ENCODE measurements at regions not wholly inside any gene's neighbourhood (a gene's known extent, or its start where the extent isn't known, plus 50 kb on each side); places are given as distances from the start of the nearest gene placed in this dataset.

DNA sequence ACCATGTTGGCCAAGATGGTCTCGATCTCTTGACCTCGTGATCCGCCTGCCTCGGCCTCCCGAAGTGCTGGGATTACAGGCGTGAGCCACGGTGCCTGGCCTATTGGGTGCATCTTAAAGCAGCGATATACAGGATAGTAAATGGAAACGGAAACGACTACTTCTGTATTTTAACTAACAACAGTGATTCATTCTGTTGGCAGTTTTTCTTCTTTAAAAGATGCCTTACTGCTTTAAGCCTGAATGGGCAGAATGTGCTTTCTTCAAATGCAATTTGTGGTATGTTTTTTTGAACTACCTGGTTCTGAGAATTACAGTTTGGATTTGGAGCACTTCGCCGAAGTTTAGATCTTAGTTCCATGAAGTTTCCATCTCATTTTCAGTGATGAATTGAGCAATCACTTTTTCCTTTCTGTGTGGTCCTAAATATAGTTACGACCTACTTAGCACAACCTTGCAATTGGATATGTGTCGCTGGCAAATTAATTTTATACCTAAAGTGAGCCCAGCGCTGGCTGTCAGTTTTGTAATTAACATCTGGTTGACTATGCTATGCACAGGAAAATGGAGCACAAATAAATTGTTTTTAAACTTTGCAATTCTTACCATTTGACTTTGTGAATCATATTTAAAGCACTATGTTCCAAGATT lies 53.6 kb upstream of the EIF5 start:
- Mint-ChIP-seq H3K4me3 (peak overlapping the region; percentile 64; the same call in 2 of the 3 replicates), H3K36me3 (ENCODE audit: low read depth) (peaks cover under 1% of the 10 kb centered on the region; the same call in 1 of the 3 replicates), H3K9me3 (peaks cover 10% of the 10 kb centered on the region), H3K27ac (no peak overlapping the region), H3K4me1 (peaks cover 32% of the 10 kb centered on the region), H3K27me3 (ENCODE audit: insufficient read depth, low read depth, poor library complexity) (peaks cover 42% of the 10 kb centered on the region)
- no peak overlapping the region for H3K27ac ChIP-seq (ENCODE audit: low read depth)
- H3K4me3 ChIP-seq, result 0 out of 2 replicates have a peak overlapping the region, but pooled peaks have one; percentile 52
- peak overlapping the region; percentile 76; the same call in 1 of the 2 replicates for H3K4me2 ChIP-seq
- no peaks in the 10 kb centered on the region for H3K9me2 ChIP-seq (ENCODE audit: insufficient read depth)
- H2AFZ ChIP-seq, result no peak overlapping the region
- no peaks in the 10 kb centered on the region for H4K20me1 ChIP-seq (replicated peaks; ENCODE audit: insufficient read depth)
- H3K4me1 ChIP-seq (ENCODE audit: insufficient read depth), result peaks cover 22% of the 10 kb centered on the region
- peaks cover 12% of the 10 kb centered on the region; the same call in 1 of the 2 replicates for H3F3A ChIP-seq (replicated peaks; ENCODE audit: low read depth)
- TF ChIP-seq, protein P1, sequence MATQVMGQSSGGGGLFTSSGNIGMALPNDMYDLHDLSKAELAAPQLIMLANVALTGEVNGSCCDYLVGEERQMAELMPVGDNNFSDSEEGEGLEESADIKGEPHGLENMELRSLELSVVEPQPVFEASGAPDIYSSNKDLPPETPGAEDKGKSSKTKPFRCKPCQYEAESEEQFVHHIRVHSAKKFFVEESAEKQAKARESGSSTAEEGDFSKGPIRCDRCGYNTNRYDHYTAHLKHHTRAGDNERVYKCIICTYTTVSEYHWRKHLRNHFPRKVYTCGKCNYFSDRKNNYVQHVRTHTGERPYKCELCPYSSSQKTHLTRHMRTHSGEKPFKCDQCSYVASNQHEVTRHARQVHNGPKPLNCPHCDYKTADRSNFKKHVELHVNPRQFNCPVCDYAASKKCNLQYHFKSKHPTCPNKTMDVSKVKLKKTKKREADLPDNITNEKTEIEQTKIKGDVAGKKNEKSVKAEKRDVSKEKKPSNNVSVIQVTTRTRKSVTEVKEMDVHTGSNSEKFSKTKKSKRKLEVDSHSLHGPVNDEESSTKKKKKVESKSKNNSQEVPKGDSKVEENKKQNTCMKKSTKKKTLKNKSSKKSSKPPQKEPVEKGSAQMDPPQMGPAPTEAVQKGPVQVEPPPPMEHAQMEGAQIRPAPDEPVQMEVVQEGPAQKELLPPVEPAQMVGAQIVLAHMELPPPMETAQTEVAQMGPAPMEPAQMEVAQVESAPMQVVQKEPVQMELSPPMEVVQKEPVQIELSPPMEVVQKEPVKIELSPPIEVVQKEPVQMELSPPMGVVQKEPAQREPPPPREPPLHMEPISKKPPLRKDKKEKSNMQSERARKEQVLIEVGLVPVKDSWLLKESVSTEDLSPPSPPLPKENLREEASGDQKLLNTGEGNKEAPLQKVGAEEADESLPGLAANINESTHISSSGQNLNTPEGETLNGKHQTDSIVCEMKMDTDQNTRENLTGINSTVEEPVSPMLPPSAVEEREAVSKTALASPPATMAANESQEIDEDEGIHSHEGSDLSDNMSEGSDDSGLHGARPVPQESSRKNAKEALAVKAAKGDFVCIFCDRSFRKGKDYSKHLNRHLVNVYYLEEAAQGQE (IDR thresholded peaks at IDR 0.05; ENCODE audit: unreplicated experiment), result no peak
- TF ChIP-seq ZNF331 (CRISPR knock-in tag; IDR thresholded peaks at IDR 0.05; ENCODE audit: low read depth) (no peak), CREB1 (CRISPR knock-in tag; IDR thresholded peaks at IDR 0.05; ENCODE audit: low read depth) (no peak), NANOG (IDR thresholded peaks at IDR 0.05; ENCODE audit: borderline replicate concordance) (no peak), STAT1 (IDR thresholded peaks at IDR 0.05; ENCODE audit: unreplicated experiment) (no peak), EZH2 (IDR thresholded peaks at IDR 0.05; ENCODE audit: low read depth, unreplicated experiment) (no peak), EZH2phosphoT487 (IDR thresholded peaks at IDR 0.05; ENCODE audit: unreplicated experiment) (no peak), ZNF114 (CRISPR knock-in tag; IDR thresholded peaks at IDR 0.05) (no peak), JUNB (IDR thresholded peaks at IDR 0.05; ENCODE audit: unreplicated experiment) (no peak), POLR2AphosphoS5 (IDR thresholded peaks at IDR 0.05; ENCODE audit: low read depth) (no peak)
- TF ChIP-seq, protein P2, sequence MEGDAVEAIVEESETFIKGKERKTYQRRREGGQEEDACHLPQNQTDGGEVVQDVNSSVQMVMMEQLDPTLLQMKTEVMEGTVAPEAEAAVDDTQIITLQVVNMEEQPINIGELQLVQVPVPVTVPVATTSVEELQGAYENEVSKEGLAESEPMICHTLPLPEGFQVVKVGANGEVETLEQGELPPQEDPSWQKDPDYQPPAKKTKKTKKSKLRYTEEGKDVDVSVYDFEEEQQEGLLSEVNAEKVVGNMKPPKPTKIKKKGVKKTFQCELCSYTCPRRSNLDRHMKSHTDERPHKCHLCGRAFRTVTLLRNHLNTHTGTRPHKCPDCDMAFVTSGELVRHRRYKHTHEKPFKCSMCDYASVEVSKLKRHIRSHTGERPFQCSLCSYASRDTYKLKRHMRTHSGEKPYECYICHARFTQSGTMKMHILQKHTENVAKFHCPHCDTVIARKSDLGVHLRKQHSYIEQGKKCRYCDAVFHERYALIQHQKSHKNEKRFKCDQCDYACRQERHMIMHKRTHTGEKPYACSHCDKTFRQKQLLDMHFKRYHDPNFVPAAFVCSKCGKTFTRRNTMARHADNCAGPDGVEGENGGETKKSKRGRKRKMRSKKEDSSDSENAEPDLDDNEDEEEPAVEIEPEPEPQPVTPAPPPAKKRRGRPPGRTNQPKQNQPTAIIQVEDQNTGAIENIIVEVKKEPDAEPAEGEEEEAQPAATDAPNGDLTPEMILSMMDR (conservative IDR thresholded peaks at IDR 0.05; ENCODE audit: low read depth in 2 of 2), result no peak
- TF ChIP-seq, protein P3, sequence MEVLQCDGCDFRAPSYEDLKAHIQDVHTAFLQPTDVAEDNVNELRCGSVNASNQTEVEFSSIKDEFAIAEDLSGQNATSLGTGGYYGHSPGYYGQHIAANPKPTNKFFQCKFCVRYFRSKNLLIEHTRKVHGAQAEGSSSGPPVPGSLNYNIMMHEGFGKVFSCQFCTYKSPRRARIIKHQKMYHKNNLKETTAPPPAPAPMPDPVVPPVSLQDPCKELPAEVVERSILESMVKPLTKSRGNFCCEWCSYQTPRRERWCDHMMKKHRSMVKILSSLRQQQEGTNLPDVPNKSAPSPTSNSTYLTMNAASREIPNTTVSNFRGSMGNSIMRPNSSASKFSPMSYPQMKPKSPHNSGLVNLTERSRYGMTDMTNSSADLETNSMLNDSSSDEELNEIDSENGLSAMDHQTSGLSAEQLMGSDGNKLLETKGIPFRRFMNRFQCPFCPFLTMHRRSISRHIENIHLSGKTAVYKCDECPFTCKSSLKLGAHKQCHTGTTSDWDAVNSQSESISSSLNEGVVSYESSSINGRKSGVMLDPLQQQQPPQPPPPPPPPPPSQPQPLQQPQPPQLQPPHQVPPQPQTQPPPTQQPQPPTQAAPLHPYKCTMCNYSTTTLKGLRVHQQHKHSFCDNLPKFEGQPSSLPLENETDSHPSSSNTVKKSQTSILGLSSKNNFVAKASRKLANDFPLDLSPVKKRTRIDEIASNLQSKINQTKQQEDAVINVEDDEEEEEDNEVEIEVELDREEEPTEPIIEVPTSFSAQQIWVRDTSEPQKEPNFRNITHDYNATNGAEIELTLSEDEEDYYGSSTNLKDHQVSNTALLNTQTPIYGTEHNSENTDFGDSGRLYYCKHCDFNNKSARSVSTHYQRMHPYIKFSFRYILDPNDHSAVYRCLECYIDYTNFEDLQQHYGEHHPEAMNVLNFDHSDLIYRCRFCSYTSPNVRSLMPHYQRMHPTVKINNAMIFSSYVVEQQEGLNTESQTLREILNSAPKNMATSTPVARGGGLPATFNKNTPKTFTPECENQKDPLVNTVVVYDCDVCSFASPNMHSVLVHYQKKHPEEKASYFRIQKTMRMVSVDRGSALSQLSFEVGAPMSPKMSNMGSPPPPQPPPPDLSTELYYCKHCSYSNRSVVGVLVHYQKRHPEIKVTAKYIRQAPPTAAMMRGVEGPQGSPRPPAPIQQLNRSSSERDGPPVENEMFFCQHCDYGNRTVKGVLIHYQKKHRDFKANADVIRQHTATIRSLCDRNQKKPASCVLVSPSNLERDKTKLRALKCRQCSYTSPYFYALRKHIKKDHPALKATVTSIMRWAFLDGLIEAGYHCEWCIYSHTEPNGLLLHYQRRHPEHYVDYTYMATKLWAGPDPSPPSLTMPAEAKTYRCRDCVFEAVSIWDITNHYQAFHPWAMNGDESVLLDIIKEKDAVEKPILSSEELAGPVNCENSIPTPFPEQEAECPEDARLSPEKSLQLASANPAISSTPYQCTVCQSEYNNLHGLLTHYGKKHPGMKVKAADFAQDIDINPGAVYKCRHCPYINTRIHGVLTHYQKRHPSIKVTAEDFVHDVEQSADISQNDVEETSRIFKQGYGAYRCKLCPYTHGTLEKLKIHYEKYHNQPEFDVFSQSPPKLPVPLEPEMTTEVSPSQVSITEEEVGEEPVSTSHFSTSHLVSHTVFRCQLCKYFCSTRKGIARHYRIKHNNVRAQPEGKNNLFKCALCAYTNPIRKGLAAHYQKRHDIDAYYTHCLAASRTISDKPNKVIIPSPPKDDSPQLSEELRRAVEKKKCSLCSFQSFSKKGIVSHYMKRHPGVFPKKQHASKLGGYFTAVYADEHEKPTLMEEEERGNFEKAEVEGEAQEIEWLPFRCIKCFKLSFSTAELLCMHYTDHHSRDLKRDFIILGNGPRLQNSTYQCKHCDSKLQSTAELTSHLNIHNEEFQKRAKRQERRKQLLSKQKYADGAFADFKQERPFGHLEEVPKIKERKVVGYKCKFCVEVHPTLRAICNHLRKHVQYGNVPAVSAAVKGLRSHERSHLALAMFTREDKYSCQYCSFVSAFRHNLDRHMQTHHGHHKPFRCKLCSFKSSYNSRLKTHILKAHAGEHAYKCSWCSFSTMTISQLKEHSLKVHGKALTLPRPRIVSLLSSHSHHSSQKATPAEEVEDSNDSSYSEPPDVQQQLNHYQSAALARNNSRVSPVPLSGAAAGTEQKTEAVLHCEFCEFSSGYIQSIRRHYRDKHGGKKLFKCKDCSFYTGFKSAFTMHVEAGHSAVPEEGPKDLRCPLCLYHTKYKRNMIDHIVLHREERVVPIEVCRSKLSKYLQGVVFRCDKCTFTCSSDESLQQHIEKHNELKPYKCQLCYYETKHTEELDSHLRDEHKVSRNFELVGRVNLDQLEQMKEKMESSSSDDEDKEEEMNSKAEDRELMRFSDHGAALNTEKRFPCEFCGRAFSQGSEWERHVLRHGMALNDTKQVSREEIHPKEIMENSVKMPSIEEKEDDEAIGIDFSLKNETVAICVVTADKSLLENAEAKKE (CRISPR knock-in tag; IDR thresholded peaks at IDR 0.05), result no peak
- TF ChIP-seq, protein P4, sequence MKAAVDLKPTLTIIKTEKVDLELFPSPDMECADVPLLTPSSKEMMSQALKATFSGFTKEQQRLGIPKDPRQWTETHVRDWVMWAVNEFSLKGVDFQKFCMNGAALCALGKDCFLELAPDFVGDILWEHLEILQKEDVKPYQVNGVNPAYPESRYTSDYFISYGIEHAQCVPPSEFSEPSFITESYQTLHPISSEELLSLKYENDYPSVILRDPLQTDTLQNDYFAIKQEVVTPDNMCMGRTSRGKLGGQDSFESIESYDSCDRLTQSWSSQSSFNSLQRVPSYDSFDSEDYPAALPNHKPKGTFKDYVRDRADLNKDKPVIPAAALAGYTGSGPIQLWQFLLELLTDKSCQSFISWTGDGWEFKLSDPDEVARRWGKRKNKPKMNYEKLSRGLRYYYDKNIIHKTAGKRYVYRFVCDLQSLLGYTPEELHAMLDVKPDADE (IDR thresholded peaks at IDR 0.05), result no peak
- no peak for DNase-seq (ENCODE audit: low spot score)
- H3K27me3 ChIP-seq (ENCODE audit: insufficient read depth), result peaks cover 55% of the 10 kb centered on the region
- no peaks in the 10 kb centered on the region for H3K79me2 ChIP-seq (replicated peaks; ENCODE audit: insufficient read depth)
- no peak for ATAC-seq
- H3K36me3 ChIP-seq (ENCODE audit: insufficient read depth), result no peaks in the 10 kb centered on the region

All from GM23338 (cell line).